OCI-LY3 (cell line): ENCODE measurements at regions not wholly inside any gene's neighbourhood (a gene's known extent, or its start where the extent isn't known, plus 50 kb on each side); places are given as distances from the start of the nearest gene placed in this dataset.

Experiments
- H2AFZ ChIP-seq: fragments of 200-600, 300-600 bp; shearing (Covaris generic); 2 replicates; pipeline ENCODE4 v1.6.0; 2014; ENCODE audit warnings: antibody characterized with exemption, low read depth, low read length
- H3K27ac ChIP-seq: fragments of 200-600, 300-600 bp; sonication (generic); 2 replicates; pipeline ENCODE4 v1.5.1; 2014; ENCODE audit warnings: mild to moderate bottlenecking, low read length, moderate library complexity, mixed read lengths
- H3K27me3 ChIP-seq: fragments of 200-600, 300-600 bp; sonication (generic); 2 replicates; pipeline ENCODE4 v1.6.1; 2014; ENCODE audit warnings: low read depth, low read length, mixed read lengths
- H3K36me3 ChIP-seq: fragments of 200-600, 300-600 bp; sonication (generic); replicated peaks from 2 replicates; pipeline ENCODE3; 2014; ENCODE audit warnings: low read depth, low read length, mixed read lengths
- H3K4me1 ChIP-seq: fragments of 300-600, 200-600 bp; sonication (generic); 2 replicates; pipeline ENCODE4 v1.6.1; 2014; ENCODE audit warnings: low read length, mixed read lengths
- H3K4me2 ChIP-seq: fragments of 200-600, 300-600 bp; sonication (generic); 2 replicates; pipeline ENCODE4 v1.6.1; 2014; ENCODE audit warnings: low read length, mixed read lengths
- H3K4me3 ChIP-seq: fragments of 300-600, 200-600 bp; sonication (generic); 2 replicates; pipeline ENCODE4 v1.5.1; 2014; ENCODE audit warnings: antibody characterized with exemption, mild to moderate bottlenecking, low read length, moderate library complexity
- H3K79me2 ChIP-seq: fragments of 300-600, 200-600 bp; shearing (Covaris generic); 2 replicates; pipeline ENCODE4 v1.6.1; 2014; ENCODE audit warnings: mild to moderate bottlenecking, low read length, mixed read lengths
- H3K9ac ChIP-seq: fragments of 300-600, 200-600 bp; shearing (Covaris generic); 2 replicates; pipeline ENCODE4 v1.6.0; 2014; ENCODE audit warnings: mild to moderate bottlenecking, low read length, moderate library complexity
- H3K9me3 ChIP-seq: fragments of 200-600, 300-600 bp; shearing (Covaris generic); 2 replicates; pipeline ENCODE4 v1.6.1; 2014; ENCODE audit warnings: low read length, mixed read lengths; ENCODE audit not compliant: insufficient read depth
- H4K20me1 ChIP-seq: fragments of 200-600, 300-600 bp; sonication (generic); 2 replicates; pipeline ENCODE4 v1.6.1; 2016; ENCODE audit warnings: low read length, mixed read lengths; ENCODE audit not compliant: insufficient read depth
- EZH2phosphoT487 ChIP-seq: fragments of 200-600 bp; shearing (Covaris generic); IDR thresholded peaks from 2 replicates; pipeline ENCODE4 v1.6.1; 2018; ENCODE audit warnings: antibody characterized with exemption, mixed run types, low read depth
- TF ChIP-seq, protein P1 (sequence below): fragments of 200-600, 300-600 bp; sonication (generic); IDR thresholded peaks from 2 replicates; pipeline ENCODE4 v1.5.1; 2014; ENCODE audit warnings: antibody characterized with exemption, low read length, low read depth

DNA sequence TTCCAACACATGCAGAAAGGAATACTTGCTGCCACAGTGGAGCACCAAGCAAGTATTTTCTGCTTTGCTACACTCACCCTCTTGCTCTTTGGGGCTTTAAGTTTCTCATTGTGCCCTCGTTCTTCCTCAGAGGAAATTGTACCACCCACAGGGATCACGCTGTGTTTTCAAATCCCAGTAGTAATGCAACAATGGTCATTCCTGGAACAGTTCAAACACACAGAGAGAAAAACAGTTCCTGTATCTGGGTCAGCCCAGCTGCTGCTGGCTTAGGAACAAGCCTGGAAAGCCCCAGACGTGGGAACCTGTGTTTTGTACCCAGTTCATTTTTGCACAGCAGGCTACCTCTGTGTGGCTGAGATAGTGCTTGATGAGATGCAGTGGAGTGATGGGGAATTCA, 907.8 kb downstream of the STPG2 start:
- no peaks in the 10 kb centered on the region for H3K9me3 ChIP-seq
- no peaks in the 10 kb centered on the region for H3K36me3 ChIP-seq
- H2AFZ ChIP-seq: no peak overlapping the region

DNA sequence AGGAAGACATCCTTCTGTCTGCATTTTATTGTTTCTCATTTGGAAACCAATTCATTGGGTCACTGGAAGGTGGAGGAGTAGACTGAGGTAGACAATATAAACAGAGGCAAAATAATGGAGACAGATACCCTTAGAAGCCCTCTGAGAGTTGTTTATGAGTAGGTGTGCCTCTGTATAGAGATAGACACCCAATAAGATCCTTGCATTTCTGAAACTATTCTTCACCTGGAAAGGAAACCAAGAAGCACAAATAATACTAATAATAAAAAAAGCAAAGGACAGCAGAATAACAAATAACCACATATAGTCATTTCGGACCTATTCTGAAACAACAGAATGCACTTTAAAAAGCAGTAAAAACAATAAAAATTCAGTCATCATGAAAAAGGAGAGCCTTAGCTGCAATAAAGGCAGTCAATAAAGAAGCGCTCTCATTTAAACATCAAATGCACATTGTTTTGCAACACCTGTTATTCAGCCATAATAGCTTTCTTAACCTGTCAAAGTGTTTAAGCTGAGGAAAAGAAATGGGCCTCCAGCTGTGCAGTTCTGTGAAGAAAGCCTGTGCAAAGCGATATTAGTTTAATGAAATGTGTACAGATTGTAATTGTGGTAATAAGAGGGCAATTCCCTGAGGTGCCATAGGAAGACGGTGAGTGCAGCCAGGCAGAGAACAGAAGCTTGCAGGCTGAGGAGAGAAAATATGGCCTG, 904.2 kb downstream of the STPG2 start:
- Histone ChIP-seq H3K9ac (no peak overlapping the region), H3K4me1 (no peaks in the 10 kb centered on the region), H3K27ac (no peak overlapping the region), H3K36me3 (no peaks in the 10 kb centered on the region), H2AFZ (no peak overlapping the region), H3K9me3 (no peaks in the 10 kb centered on the region), H3K4me3 (no peak overlapping the region), H3K27me3 (no peaks in the 10 kb centered on the region), H3K4me2 (no peak overlapping the region), H3K79me2 (no peaks in the 10 kb centered on the region), H4K20me1 (no peaks in the 10 kb centered on the region)
- TF ChIP-seq, protein P1, sequence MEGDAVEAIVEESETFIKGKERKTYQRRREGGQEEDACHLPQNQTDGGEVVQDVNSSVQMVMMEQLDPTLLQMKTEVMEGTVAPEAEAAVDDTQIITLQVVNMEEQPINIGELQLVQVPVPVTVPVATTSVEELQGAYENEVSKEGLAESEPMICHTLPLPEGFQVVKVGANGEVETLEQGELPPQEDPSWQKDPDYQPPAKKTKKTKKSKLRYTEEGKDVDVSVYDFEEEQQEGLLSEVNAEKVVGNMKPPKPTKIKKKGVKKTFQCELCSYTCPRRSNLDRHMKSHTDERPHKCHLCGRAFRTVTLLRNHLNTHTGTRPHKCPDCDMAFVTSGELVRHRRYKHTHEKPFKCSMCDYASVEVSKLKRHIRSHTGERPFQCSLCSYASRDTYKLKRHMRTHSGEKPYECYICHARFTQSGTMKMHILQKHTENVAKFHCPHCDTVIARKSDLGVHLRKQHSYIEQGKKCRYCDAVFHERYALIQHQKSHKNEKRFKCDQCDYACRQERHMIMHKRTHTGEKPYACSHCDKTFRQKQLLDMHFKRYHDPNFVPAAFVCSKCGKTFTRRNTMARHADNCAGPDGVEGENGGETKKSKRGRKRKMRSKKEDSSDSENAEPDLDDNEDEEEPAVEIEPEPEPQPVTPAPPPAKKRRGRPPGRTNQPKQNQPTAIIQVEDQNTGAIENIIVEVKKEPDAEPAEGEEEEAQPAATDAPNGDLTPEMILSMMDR: no peak
- no peak for TF ChIP-seq EZH2phosphoT487

More for the DNA sequence above, 907.8 kb downstream of the STPG2 start:
- Histone ChIP-seq H3K4me1 (no peaks in the 10 kb centered on the region), H3K4me3 (no peak overlapping the region), H3K27ac (no peak overlapping the region), H3K4me2 (no peak overlapping the region), H3K9ac (no peak overlapping the region), H3K27me3 (no peaks in the 10 kb centered on the region), H4K20me1 (no peaks in the 10 kb centered on the region), H3K79me2 (no peaks in the 10 kb centered on the region)
- TF ChIP-seq, protein P1: no peak
- no peak for TF ChIP-seq EZH2phosphoT487

DNA sequence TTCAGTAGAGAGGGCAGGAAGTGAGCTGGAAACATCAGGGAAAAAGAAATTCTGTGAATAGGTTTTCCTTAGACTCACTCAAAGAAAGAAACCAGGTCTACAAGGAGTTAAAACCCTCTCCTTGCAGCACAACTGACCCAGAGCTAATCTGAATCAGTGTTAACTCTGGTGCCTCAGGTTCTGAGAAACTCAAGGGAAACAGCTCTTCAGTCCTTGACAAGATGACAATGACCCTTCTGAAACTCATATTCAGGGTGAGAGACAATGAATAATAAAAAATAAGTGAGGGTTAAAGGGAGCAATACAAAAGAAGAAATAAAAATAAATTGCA, 903.6 kb downstream of the STPG2 start:
- no peak for TF ChIP-seq EZH2phosphoT487
- TF ChIP-seq, protein P1: no peak
- Histone ChIP-seq H3K4me1 (no peaks in the 10 kb centered on the region), H3K9me3 (no peaks in the 10 kb centered on the region), H3K27ac (no peak overlapping the region), H3K9ac (no peak overlapping the region), H3K4me2 (no peak overlapping the region), H2AFZ (no peak overlapping the region), H3K36me3 (no peaks in the 10 kb centered on the region), H3K27me3 (no peaks in the 10 kb centered on the region), H4K20me1 (no peaks in the 10 kb centered on the region), H3K4me3 (no peak overlapping the region), H3K79me2 (no peaks in the 10 kb centered on the region)

DNA sequence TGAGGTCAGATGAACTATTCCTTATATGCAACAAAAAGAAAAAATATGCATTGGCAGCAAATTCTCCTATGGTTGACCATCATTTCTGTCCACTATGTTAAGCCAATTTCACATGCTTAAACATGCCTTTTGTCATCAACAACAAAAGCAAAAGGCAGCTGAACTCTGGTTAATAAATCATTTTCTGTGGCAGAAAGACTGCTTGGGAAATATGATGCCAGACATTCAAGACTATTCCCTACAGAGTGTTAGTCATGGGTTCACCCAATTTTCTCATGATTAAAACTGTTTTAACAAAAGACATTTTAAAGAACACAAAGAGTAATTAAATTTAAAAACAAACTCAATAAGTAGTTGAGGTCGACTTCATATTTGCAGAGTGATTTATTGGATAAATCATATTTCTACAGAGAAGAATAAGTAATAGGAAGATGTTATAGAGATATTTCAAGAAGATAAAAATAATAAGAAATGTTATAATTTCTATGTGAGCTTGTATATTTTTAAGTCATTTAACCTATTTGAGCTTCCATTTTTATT, 890.6 kb downstream of the STPG2 start:
- no peak overlapping the region for H3K4me3 ChIP-seq
- no peaks in the 10 kb centered on the region for H3K27me3 ChIP-seq
- no peaks in the 10 kb centered on the region for H3K36me3 ChIP-seq
- no peak overlapping the region for H3K9ac ChIP-seq
- no peak overlapping the region for H2AFZ ChIP-seq
- no peak overlapping the region for H3K4me2 ChIP-seq
- H3K79me2 ChIP-seq: no peaks in the 10 kb centered on the region
- TF ChIP-seq EZH2phosphoT487: no peak
- TF ChIP-seq, protein P1: no peak
- no peak overlapping the region for H3K27ac ChIP-seq
- H3K4me1 ChIP-seq: no peaks in the 10 kb centered on the region
- no peaks in the 10 kb centered on the region for H4K20me1 ChIP-seq
- no peaks in the 10 kb centered on the region for H3K9me3 ChIP-seq
